Activated gamma-delta T cell treated with anti-CD3 and anti-CD28 coated beads, Interleukin-2, amount 50 U/mL, for 16 hours (primary cell): ENCODE measurements at regions not wholly inside any gene's neighbourhood (a gene's known extent, or its start where the extent isn't known, plus 50 kb on each side); places are given as distances from the start of the nearest gene placed in this dataset.

ENCODE experiments used
- DNase-seq: peaks from one replicate; pipeline ENCODE4 v3.0.0-alpha.2; 2020; ENCODE audit warnings: low read depth

DNA sequence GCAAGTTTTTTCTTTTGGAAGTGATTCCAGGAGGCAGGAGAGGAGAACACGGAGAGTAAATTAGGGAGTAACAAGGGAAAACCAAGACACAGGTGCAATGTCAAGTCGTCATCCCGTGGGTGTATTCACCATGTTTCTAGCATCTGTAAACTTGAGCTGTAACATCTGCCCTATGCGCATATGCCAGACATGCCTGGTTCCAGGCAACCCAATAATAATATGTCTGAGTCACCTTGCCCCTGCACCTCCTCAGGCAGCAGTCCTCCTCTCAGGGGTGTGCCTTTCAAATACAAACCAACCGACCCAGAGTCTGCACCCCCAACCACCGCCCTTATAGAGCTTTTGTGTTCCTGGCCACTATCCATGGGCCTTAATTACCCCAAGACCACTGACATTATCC lies 107.0 kb upstream of the PDE1C start:
- no peak for DNase-seq

DNA sequence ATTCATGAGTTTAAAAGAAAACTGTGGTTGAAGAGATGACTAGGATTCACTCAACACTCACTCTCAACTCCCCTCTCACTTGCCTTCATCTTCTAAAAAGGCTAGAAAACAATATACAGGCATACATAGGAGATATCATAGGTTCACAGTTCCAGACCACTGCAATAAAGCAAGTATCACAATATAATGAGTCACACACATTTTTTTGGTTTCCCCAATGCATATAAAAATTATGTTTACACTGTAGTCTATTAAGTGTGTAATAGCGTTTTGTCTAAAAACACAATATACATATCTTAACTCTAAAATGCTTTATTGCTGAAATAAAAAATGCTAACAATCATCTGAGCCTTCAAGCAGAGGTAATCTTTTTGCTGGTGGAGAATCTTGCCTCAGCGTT lies 104.9 kb upstream of the PDE1C start:
- DNase-seq, result no peak

DNA sequence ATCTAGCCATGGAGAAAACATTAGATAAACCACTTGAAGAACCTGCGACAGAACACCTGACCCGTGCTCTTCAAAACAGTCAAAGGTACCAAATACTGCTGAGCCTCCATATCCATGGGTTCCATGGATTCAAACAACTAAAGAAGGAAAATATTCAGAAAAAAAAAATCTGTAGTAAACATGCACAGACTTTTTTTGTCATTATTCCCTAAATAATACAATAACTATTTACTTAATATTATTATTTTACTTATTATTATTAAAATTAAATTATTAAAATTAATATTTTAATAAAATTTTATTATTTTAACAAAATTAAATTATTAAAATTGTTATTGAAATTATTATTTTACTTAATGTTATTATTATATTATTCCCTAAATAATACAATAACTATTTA lies 101.0 kb upstream of the PDE1C start:
- no peak for DNase-seq

DNA sequence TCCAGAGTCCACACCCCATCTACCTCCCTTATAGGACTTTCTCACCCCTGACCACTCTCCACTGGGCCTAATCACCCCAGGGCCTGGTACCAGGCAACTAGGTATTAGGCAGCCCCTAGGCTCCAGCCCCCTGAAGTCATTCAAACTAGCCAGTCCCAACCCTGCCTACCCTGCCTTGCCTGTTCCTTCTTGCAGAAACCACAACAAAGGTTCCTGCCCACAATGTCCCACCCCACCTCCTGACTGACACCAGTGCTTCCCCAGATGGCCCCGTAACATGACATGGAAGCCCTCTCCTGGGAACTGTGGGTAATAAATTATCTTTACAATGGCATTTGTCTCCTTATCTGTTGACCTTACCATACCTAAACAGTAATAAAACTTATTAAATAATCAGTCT lies 100.6 kb upstream of the PDE1C start:
- DNase-seq, result no peak

DNA sequence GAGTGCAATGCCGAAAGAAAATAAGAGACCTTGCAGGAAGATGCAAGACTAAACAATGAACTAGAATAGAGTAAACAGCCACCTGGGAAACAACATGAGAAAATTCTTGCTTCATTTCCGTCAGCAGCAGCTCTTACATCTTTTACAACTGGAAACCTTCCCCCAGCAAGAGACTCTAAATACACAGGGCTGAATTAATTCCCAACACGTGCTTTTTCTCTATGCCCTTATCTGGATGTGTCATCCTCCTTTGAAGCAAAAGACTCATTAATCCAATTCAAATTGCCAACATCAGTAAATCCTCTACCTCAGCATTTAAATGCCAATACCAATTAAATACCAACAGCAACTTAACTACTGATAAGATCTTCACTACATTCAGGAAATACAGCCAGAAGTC lies 99.0 kb upstream of the PDE1C start:
- DNase-seq, result no peak

GRCh38 chr7:32167815-32168214 lies 97.6 kb upstream of the PDE1C start:
- DNase-seq, result no peak

DNA sequence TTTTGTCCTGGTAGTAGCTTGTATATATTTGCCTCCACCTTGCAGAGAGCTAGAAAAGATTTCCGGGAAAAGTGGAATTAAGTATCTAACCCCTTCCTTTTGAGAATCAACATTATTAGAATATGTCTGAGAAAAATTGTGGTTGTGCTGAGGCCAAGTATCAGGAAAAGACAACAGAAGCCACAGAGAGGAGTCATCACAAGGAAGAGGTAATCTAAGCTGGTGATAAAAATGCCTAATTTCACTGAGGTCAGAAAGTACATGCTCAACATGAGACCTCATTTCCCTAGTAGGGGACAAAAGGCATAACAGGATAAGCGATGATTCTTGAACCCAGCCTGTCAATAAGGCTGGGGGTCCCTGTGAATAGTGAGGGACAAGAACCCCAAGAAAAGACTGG lies 97.0 kb upstream of the PDE1C start:
- no peak for DNase-seq

DNA sequence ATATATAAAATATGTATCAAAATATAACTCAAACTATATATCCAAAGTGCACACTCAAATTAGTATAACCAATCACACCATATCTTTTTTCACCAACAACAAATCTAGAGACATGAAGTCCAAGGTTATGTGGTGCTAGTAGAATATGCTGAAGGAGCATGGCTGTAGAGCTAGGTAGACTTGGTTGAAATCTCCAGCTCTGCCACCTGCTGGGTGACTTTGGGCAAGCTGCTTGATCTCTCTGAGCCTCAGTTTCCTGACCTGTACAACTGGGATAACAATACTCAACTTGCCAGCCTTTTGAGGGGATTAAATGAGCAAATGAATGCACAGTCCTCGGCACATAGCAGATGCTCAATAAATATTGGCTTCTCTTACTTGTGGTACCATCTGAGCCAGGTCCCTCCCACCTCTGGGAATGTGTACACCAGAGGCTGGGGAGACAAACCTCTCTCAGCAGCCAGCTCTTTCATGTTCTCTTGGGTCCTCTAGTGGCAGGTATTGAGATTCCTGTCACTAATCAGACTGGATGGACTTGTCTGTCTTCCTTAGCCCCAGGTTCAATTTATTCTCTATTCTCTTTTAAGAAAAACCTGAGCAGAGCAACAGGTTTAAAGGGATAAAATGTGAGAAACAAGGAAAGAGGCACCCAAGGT lies 94.3 kb upstream of the PDE1C start:
- no peak for DNase-seq

DNA sequence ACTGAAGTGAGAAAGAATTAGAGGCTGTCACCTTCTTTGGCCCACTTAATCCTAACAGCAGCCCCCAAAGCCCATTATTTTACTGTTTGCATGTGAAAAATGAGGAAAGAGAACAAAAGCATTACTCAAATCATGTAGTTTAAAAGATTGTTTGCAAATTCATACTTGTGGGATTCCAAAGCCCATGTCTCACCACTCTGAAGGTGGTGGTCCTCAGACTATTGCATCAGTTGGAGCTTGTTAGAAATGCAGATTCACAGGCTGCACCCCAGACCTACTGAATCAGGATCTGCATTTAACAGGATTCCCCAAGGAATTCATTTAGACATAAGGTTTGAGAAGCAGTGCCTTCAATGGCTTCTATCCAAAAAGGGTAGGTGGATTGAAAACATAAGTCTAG lies 93.7 kb upstream of the PDE1C start:
- no peak for DNase-seq

DNA sequence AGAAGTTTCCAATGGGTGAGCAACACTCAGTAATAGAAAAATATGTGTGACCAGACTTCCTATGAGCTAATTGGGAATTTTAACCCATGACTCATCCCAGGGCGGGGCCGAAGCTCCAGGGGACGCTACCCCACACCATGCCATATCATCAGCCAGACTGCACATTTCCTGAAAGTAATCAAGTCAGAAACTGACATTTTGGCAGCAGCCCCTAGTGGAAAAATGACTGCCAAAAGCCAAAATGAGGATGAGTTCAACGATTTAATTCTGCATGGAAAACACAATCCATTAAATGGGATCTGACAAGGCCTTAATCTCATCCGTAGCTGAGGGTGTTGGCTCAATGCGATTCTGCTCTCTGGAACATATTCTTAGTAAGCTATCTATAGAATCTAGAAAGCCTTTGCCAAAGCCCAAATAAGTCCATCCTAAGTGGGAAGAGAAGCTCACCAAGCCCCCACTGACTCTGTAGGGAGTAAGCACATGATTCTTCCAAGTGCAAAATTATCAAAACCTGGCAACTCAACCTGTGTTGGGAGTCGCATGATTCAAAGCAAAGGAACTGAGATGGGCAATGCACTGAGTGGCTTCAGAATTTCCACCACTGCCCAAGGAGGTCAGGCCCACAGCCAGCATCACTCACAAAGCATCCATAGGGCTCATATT lies 93.1 kb upstream of the PDE1C start:
- no peak for DNase-seq

- no peak for DNase-seq
Measured at GRCh38 chr7:32161708-32162107, 91.5 kb upstream of the PDE1C start.

DNA sequence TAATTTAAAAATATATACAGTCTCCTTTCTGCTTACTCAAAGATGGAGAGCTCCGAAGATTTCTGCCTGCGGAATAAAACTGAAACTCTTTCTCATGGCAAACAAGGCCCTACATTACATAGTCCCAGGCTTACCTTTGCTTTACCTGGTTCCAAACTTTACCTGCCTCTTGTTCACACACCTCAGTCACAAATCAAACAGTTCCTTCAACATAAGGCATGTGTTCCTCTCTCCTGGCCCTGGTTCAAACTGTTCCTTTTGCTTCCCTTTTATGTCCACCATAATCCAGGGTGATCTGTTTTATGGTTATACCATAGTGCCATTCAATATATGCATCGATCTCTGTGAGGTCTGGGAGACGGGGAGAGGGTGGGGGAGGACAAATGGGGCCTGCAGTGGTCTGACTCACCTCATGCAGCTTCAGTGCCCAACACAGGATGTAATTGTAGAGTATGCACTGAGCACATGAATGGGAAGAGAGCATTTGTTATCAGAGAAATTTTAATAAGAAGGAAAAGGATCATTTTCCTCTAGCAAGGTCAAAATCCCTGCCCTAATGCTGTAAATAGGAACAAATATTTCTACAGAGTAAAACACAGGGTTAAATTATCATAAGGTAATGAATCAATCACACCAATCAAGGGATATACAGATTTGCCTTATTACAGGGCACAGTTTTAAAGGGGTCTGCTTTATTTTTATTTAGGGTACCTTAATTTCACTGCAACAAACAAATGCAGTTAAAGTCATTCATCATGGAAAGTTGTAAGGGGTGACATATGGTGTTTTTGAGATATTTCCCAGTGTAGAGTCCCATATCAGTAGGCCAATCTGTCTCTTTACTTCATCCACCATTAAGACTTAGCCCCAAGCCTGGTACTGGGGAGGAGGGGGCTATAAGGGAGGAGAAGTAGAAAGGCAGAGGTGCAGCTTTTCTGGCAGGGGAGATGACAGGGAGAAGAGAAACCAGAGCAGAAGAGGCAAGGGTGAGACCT lies 88.8 kb upstream of the PDE1C start:
- no peak for DNase-seq

DNA sequence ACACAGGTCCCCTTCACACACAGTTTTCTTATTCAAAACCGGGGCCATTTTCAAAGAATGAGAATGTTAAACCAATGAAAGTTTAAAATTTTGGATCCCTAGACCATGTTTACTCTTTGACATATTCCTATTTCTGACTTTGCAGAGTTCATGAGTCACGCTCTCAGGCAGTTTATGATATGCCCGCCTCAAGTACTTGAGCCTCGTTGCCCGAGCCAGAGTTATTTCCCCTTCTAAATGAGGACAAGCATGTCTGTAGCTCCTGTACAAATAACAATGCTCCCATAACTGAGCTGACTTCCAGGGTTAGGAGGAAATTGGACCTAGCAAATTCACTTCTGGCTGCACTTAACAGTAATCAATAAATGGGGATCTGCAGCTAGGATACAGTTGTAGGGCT lies 87.9 kb upstream of the PDE1C start:
- DNase-seq, result no peak

- DNase-seq, result no peak
Measured at GRCh38 chr7:32155712-32156111, 85.5 kb upstream of the PDE1C start.

DNA sequence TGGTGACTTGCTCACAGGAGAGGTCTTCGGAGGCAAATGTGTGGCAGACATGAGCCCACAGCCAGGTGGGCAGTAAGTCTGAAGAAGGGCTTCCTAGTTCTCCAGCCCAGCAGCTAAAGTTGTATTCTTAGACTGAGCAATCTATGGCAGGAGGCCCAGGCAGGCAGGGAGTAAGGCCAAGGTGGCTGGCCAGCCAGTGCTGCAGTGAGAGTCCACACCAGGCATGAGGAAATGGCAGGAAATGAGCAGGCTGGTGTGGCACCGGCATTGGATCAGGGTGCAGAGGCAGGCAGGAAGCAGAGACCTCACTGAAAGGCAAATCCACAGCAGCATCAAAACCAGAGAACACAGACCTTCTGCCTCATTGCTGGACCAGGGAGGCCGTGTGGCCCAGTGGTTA lies 84.6 kb upstream of the PDE1C start:
- no peak for DNase-seq

DNA sequence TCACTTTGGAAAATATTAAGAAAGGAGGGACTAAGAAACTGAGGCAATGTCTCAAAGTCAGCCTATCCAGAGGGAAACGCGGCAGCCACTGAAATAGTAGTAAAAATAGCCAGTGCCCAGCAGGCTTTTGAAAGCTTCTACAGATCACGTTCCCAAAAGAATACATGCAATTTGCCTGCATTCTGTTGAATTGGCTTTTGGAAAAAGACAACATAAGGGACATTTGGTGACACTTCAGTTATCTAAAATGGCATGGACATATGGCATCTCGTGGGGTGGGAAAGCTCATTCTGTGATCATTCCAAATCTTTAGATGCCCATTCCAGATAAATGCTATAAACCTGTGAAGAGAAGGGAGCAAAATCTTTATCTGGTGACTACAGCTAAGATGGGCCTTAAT lies 82.8 kb upstream of the PDE1C start:
- DNase-seq, result no peak

GRCh38 chr7:32152576-32152975 lies 82.4 kb upstream of the PDE1C start:
- no peak for DNase-seq

- DNase-seq, result no peak
Measured at GRCh38 chr7:32150589-32150988, 80.4 kb upstream of the PDE1C start.

DNA sequence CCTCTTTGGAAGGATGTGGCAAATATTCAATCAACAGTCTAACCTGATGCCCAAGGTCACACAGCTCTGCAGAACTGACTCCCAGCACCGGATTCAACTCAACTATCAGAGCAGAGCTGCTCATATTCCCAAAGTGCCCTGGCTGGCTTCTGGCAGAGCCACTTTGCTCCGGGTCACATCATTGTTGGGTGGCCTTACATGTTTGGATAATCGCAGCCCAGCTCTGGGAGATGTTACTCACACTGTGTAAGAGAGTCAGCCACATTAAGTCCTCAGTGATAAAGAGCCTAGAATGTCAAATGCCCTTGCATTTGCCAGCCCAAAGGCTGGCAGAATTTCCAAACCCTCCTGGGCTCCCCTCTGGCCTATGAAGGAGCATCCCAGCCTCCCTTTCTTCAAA lies 79.8 kb upstream of the PDE1C start:
- DNase-seq, result no peak

DNA sequence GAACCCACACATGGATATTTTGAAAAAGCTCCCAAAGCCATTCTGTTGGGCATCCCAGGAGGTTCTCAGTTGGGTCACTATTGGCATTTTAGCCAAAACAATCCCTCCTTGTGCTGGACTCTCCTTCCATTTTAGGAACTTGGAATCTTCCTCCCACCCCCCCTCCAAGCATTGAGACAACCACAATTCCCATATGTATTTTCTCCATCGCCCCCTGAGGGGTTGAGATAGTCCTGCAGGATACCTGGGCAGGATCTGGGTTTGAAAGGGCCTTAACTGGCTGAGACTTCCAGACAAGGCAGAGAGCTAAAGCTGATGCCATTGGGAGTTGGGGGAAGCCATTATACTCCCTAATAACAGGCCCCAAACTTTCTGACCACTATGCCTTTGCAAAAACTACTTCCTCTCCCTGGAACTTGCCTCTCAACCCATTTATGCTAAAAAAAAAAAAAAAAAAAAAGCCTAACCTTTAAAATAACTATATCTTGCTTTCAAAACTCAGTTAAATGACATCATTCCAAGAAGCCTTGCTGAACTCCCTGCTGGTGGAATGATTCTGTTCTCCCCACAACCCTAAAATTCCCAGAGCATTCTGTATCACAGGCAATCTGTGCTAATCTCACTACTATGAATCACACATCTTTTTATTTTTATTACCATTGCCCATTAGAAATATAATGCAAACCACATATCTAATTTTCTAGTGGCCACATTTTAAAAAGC lies 77.5 kb upstream of the PDE1C start:
- DNase-seq, result no peak

- no peak for DNase-seq
Measured at GRCh38 chr7:32145911-32146310, 75.7 kb upstream of the PDE1C start.

DNA sequence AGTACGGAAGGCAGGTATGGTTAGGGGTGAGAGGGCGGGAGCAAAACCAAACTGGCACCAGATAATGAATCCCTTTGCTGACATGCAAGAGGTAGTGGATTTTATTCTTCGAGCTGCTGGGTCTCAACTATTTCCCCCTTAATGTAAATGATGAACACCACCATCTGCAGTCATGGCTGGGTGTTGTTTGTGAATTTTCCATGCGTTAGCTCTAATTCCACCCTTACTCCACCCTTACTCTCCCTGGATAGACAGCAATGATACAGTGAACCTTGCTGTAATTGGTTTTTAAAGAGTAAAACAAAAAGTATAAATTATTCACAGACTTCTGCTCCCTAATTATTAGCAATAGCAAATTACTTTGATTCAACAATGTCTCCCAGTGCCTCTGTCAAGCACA lies 74.5 kb upstream of the PDE1C start:
- no peak for DNase-seq
